ENCODE measurements at regions not wholly inside any gene's neighbourhood (a gene's known extent, or its start where the extent isn't known, plus 50 kb on each side); places are given as distances from the start of the nearest gene placed in this dataset.
"Not testable (repeated sequence)": the region's sequence is repeated elsewhere in the genome, so short reads cannot be mapped to it uniquely, and the experiment has no call there.

DNA sequence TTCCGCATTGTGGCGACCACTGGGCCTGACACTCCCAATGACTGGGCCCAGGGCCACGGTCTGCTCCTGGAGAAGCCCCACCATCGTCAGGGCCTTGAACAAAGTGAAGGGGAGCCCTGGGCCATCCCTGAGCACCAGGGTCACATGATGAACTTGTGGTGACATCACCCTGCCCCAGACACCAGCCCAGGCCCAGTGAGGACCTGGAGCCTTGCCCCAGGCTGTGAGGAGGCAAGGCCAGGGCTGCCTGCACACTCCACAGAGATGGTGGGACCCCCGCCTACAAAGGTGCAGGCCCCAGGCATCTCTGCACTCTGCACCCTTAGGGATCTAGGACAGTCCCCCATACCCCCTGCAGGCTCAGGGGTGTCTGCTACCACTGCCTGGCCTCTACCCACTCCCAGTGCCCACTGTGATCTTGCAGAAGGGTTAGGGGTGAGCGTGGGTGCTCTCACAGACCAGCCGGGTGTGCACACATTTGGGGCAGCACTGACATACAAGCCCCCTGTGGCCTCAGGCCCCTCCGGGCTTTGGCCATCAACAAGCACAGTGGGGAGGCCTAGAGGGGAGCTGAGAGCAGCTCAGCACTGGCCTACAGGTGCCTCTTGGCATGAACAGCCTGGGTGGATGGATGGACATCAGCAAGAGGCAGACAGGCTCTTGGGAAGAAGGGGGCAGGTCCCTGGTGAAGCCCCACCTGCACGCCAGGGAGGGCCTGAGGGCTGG is 624.0 kb upstream of the LRRTM4 start:
- Histone ChIP-seq H3K9me3 (no peaks in the 10 kb centered on the region), H3K27me3 (no peaks in the 10 kb centered on the region), H3K4me3 (no peak overlapping the region), H3K4me1 (no peaks in the 10 kb centered on the region), H3K27ac (no peak overlapping the region), H3K36me3 (no peaks in the 10 kb centered on the region)
- no peak for ATAC-seq
- intact Hi-C loops (cut with DNase I; ENCODE audit: low total_unique reads), result no loop called here
- in situ Hi-C loops (cut with MboI; ENCODE audit: low sequenced_read_pairs in 4 of 4), result no loop called here
- DNase-seq, result no peak
- TF ChIP-seq POLR2A (IDR thresholded peaks at IDR 0.05), result no peak
- TF ChIP-seq, protein P1, sequence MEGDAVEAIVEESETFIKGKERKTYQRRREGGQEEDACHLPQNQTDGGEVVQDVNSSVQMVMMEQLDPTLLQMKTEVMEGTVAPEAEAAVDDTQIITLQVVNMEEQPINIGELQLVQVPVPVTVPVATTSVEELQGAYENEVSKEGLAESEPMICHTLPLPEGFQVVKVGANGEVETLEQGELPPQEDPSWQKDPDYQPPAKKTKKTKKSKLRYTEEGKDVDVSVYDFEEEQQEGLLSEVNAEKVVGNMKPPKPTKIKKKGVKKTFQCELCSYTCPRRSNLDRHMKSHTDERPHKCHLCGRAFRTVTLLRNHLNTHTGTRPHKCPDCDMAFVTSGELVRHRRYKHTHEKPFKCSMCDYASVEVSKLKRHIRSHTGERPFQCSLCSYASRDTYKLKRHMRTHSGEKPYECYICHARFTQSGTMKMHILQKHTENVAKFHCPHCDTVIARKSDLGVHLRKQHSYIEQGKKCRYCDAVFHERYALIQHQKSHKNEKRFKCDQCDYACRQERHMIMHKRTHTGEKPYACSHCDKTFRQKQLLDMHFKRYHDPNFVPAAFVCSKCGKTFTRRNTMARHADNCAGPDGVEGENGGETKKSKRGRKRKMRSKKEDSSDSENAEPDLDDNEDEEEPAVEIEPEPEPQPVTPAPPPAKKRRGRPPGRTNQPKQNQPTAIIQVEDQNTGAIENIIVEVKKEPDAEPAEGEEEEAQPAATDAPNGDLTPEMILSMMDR (IDR thresholded peaks at IDR 0.05 in 4 of 5, conservative IDR thresholded peaks at IDR 0.05 in 1 of 5), result no peak

DNA sequence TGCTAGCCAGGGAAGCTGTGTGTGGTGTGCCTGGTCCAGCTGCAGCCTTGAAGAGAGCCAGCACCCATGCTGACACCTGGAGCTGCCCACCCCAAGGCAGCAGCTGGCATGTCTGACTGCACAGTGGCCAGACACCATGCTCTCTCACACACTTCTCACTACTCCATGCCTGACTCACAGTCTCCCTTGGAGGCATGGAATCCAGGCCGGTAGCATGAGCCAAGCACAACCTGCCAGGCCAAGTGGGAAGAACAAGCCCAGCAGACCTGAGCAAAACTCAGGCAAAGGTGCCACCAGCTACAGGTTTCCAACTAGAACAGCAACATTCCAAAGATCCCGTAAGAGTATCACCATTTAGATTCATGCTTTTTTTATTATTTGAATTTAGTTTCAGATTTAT is 625.3 kb upstream of the LRRTM4 start:
- no peaks in the 10 kb centered on the region for H3K27me3 ChIP-seq
- no peak for TF ChIP-seq POLR2A (IDR thresholded peaks at IDR 0.05)
- TF ChIP-seq, protein P1 (IDR thresholded peaks at IDR 0.05 in 4 of 5, conservative IDR thresholded peaks at IDR 0.05 in 1 of 5), result no peak
- H3K4me3 ChIP-seq, result no peak overlapping the region
- no peak for ATAC-seq
- intact Hi-C loops (cut with DNase I; ENCODE audit: low total_unique reads) (no loop called here), in situ Hi-C loops (cut with MboI; ENCODE audit: low sequenced_read_pairs in 4 of 4) (no loop called here)
- no peaks in the 10 kb centered on the region for H3K36me3 ChIP-seq
- H3K27ac ChIP-seq, result no peak overlapping the region
- no peak for DNase-seq
- no peaks in the 10 kb centered on the region for H3K4me1 ChIP-seq
- H3K9me3 ChIP-seq, result no peaks in the 10 kb centered on the region

DNA sequence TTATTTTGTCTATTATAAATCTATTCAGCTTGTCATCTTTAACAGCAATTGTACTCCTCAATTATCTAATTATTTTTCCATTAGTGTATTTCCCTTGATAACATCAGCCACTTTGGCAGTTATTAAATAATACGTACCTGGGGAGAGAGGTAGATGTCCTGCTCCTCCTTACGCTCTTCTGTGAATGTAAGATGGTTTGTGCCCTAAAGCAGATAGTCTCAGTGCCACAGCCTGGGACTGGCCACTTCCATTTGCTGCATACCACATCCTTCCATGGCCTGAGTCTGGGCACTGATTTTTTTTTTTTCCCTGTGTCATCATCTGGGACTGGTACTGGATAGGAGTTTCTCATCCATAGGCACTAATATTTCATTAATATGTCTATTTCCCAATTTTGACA is 632.4 kb upstream of the LRRTM4 start:
- Histone ChIP-seq H3K27ac (no peak overlapping the region), H3K9me3 (no peaks in the 10 kb centered on the region), H3K4me1 (no peaks in the 10 kb centered on the region), H3K36me3 (no peaks in the 10 kb centered on the region), H3K27me3 (no peaks in the 10 kb centered on the region), H3K4me3 (no peak overlapping the region)
- intact Hi-C loops (cut with DNase I; ENCODE audit: low total_unique reads), result no loop called here
- DNase-seq (no peak), ATAC-seq (no peak)
- TF ChIP-seq POLR2A (IDR thresholded peaks at IDR 0.05), result no peak
- TF ChIP-seq, protein P1 (IDR thresholded peaks at IDR 0.05 in 4 of 5, conservative IDR thresholded peaks at IDR 0.05 in 1 of 5), result no peak
- in situ Hi-C loops (cut with MboI; ENCODE audit: low sequenced_read_pairs in 4 of 4), result no loop called here

DNA sequence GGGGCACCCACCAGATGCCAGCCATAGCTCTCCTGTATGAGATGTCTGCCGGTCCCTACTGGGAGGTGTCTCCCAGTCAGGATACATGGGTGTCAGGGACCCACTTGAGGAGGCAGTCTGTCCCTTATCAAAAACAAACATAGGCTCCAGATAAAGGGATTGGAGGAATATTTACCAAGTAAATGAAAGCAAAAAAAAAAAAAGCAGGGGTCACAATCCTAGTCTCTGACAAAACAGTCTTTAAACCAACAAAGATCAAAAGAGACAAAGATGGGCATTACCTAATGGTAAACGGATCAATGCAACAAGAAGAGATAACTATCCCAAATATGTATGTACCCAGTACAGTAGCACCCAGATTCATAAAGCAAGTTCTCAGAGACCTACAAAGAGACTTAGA is 640.0 kb upstream of the LRRTM4 start:
- no peak overlapping the region for H3K4me3 ChIP-seq
- intact Hi-C loops (cut with DNase I; ENCODE audit: low total_unique reads), result no loop called here
- no peak for ATAC-seq

DNA sequence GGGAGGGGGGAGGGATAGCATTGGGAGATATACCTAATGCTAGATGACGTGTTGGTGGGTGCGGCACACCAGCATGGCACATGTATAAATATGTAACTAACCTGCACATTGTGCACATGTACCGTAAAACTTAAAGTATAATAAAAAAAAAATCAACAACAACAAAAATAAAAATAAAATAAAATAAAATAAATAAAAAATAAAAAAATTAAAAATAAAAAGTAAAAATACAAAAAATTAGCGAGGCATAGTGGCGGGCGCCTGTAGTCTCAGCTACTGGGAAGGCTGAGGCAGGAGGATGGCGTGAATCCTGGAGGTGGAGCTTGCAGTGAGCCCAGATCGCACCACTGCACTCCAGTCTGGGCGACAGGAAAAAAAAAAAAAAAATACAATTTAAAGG is 650.0 kb upstream of the LRRTM4 start:
- H3K4me3 ChIP-seq; in situ Hi-C loops (cut with MboI; ENCODE audit: low sequenced_read_pairs in 4 of 4); H3K4me1 ChIP-seq; intact Hi-C loops (cut with DNase I; ENCODE audit: low total_unique reads); H3K27ac ChIP-seq; ATAC-seq; H3K9me3 ChIP-seq; H3K36me3 ChIP-seq; DNase-seq; H3K27me3 ChIP-seq: not testable (repeated sequence)

More for the DNA sequence above, 640.0 kb upstream of the LRRTM4 start:
- Histone ChIP-seq H3K27me3 (no peaks in the 10 kb centered on the region), H3K4me1 (no peaks in the 10 kb centered on the region), H3K36me3 (no peaks in the 10 kb centered on the region), H3K27ac (no peak overlapping the region), H3K9me3 (no peaks in the 10 kb centered on the region)
- in situ Hi-C loops (cut with MboI; ENCODE audit: low sequenced_read_pairs in 4 of 4), result no loop called here
- DNase-seq, result no peak
- TF ChIP-seq, protein P1 (IDR thresholded peaks at IDR 0.05 in 4 of 5, conservative IDR thresholded peaks at IDR 0.05 in 1 of 5), result no peak
- no peak for TF ChIP-seq POLR2A (IDR thresholded peaks at IDR 0.05)
